ENCODE measurements at regions not wholly inside any gene's neighbourhood (a gene's known extent, or its start where the extent isn't known, plus 50 kb on each side); places are given as distances from the start of the nearest gene placed in this dataset.

DNA sequence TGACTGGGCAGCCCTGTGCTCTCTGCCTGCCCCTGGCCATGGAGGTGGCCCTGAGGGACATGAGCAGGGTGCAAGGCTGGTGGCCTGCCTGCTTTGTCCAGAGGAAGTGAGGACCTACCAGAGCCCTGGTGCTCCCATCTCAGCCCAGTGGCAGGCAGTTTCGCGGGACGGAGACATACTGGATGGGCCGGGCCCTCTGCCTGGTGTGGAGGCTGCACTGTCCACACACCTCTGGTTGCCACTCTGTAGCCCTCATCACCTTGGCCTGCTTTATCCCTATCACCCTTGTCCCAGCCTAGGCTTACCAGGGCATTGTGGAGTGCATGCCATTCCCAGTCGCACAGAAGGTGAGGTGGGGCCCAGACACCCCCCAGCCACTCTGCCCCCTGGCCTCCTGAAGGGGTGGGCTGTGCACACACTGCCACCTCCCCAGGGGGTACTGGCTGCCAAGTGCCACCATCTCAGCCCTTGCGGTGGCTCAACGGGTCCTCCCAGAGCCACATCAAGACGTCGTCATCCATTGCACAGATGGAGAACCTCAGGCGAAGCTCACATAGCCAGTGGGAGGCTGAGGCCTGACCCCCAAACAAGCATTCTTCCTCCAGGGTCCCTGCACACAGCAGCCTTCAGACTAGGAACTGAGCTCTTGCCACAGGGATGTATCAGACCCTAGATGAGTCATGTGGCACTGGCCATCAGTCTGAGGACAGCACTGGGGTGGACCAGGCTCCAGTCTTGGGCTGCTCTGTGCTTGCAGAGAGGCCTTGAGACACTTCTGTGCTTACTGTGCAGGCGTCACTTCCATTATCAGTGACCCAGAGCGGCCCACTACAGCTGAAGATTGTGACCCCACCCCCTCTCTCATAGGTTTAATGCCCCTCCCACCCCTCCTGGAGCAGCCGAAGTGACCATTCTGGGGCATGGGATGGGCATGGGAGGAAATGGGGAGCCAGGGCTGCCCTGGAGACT lies 176.1 kb downstream of the IGLL1 start:
- TF ChIP-seq CTCF (IDR thresholded peaks at IDR 0.05) (no peak), POLR2A (IDR thresholded peaks at IDR 0.05) (no peak)

Measured in heart left ventricle (tissue), 13 donors.